Activated CD4-positive, alpha-beta T cell treated with anti-CD3 and anti-CD28 coated beads for 48 hours (primary cell): ENCODE measurements at regions not wholly inside any gene's neighbourhood (a gene's known extent, or its start where the extent isn't known, plus 50 kb on each side); places are given as distances from the start of the nearest gene placed in this dataset.
"Not testable (repeated sequence)": the region's sequence is repeated elsewhere in the genome, so short reads cannot be mapped to it uniquely, and the experiment has no call there.

ENCODE experiments used
- DNase-seq: peaks from one replicate; pipeline ENCODE4 v3.0.0-alpha.2; 2020

- DNase-seq = no peak
Measured at GRCh38 chr7:79775911-79776310, 322.4 kb upstream of the MAGI2 start.

- DNase-seq = no peak
Measured at GRCh38 chr7:79774150-79774549, 320.7 kb upstream of the MAGI2 start.

GRCh38 chr7:79770970-79771369 lies 317.5 kb upstream of the MAGI2 start:
- no peak for DNase-seq

GRCh38 chr7:79770063-79770462 lies 316.6 kb upstream of the MAGI2 start:
- no peak for DNase-seq

GRCh38 chr7:79767876-79768560 lies 314.6 kb upstream of the MAGI2 start:
- not testable (repeated sequence) for DNase-seq

- not testable (repeated sequence) for DNase-seq
Measured at GRCh38 chr7:79767192-79767591, 313.7 kb upstream of the MAGI2 start.

- DNase-seq = no peak
Measured at GRCh38 chr7:79761876-79762429, 308.5 kb upstream of the MAGI2 start.

GRCh38 chr7:79750941-79751340 lies 297.5 kb upstream of the MAGI2 start:
- DNase-seq = not testable (repeated sequence)

- no peak for DNase-seq
Measured at GRCh38 chr7:79749856-79750255, 296.4 kb upstream of the MAGI2 start.

- DNase-seq = no peak
Measured at GRCh38 chr7:79741684-79742083, 288.2 kb upstream of the MAGI2 start.

GRCh38 chr7:79740076-79740475 lies 286.6 kb upstream of the MAGI2 start:
- DNase-seq = no peak

GRCh38 chr7:79739036-79739709 lies 285.7 kb upstream of the MAGI2 start:
- DNase-seq = not testable (repeated sequence)

- no peak for DNase-seq
Measured at GRCh38 chr7:79736418-79736817, 283.0 kb upstream of the MAGI2 start.

GRCh38 chr7:79735012-79735411 lies 281.5 kb upstream of the MAGI2 start:
- DNase-seq = no peak

GRCh38 chr7:79734181-79734580 lies 280.7 kb upstream of the MAGI2 start:
- no peak for DNase-seq

GRCh38 chr7:79732535-79732934 lies 279.1 kb upstream of the MAGI2 start:
- DNase-seq = no peak

- DNase-seq = no peak
Measured at GRCh38 chr7:79730971-79731370, 277.5 kb upstream of the MAGI2 start.

GRCh38 chr7:79723833-79724618 lies 270.6 kb upstream of the MAGI2 start:
- no peak for DNase-seq

GRCh38 chr7:79722217-79722616 lies 268.8 kb upstream of the MAGI2 start:
- no peak for DNase-seq

- no peak for DNase-seq
Measured at GRCh38 chr7:79719216-79719615, 265.7 kb upstream of the MAGI2 start.

GRCh38 chr7:79716329-79716728 lies 262.9 kb upstream of the MAGI2 start:
- DNase-seq = no peak

GRCh38 chr7:79714081-79714480 lies 260.6 kb upstream of the MAGI2 start:
- no peak for DNase-seq

GRCh38 chr7:79713276-79713675 lies 259.8 kb upstream of the MAGI2 start:
- no peak for DNase-seq

- no peak for DNase-seq
Measured at GRCh38 chr7:79711660-79712059, 258.2 kb upstream of the MAGI2 start.
